GM21515 (cell line): ENCODE measurements at regions not wholly inside any gene's neighbourhood (a gene's known extent, or its start where the extent isn't known, plus 50 kb on each side); places are given as distances from the start of the nearest gene placed in this dataset.
"Not testable (repeated sequence)": the region's sequence is repeated elsewhere in the genome, so short reads cannot be mapped to it uniquely, and the experiment has no call there.

Experiments used
- ATAC-seq: cut with Tn5 transposase; IDR thresholded peaks from one replicate; pipeline ENCODE4 v1.9.1; 2021; ENCODE audit not compliant: unreplicated experiment

DNA sequence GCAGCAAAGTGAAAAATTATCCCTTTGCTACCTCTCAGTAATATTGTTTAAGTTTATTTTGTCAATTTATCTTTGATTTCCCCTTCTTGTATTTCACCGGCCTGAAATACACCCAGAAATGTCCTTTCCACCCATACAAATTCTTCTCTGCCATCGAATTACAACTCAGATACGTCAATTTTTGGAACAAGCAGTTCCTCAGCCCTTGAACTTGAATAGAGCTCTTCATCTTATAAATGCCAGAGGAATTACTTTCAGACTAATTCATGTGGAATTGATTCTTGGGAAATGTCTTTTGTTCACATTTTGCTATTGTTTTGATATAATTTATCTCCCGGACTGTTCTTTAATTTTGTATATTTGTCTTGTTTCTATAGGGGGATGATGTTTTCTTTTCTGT is 1359.3 kb upstream of the MIR17HG start:
- ATAC-seq = no peak

DNA sequence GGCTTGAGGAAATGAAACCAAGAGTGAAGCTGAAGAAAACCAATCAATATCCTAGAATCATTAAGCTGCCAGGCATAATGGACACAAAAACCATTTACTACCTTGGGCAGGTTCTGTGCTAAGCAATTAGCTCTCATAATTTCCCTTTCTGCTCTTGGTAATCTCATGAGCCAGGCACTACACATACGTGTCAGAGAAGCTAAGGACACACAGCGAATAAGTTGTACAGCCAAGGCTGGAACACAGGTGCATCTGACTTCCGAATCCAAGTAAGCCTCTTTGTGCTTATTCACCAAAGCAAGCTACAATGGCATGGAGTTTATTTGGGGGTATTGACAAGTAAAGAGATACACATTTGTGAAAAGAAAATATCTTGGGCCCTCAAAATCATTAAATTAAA is 1343.9 kb upstream of the MIR17HG start:
- no peak for ATAC-seq

DNA sequence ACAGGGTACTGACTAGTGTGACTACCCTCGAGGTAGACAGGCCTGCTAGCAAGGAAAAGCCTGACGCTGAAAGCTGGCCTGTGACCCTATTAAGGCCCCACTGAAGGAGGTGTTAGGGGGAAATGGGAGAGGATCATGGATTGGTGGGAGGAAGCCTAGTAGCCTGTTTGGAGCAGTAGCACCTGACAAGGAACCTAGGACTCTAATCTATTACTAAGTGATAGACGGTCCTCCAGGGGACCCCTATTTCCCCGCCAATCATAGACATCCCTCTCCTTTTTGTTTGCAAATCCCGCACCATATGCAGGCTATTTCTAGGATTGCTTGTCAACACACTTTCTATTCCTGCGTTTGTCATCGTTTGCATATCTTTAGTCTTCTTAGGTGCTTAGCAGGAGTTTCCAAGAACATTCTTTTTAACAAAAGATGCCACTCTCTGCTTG is 1338.8 kb upstream of the MIR17HG start:
- no peak for ATAC-seq

- no peak for ATAC-seq
Measured at GRCh38 chr13:90014038-90014437, 1333.4 kb upstream of the MIR17HG start.

GRCh38 chr13:90015565-90016507 is 1331.7 kb upstream of the MIR17HG start:
- ATAC-seq = no peak

GRCh38 chr13:90016688-90017087 is 1330.8 kb upstream of the MIR17HG start:
- ATAC-seq = no peak

- ATAC-seq = no peak
Measured at GRCh38 chr13:90020536-90021070, 1326.9 kb upstream of the MIR17HG start.

DNA sequence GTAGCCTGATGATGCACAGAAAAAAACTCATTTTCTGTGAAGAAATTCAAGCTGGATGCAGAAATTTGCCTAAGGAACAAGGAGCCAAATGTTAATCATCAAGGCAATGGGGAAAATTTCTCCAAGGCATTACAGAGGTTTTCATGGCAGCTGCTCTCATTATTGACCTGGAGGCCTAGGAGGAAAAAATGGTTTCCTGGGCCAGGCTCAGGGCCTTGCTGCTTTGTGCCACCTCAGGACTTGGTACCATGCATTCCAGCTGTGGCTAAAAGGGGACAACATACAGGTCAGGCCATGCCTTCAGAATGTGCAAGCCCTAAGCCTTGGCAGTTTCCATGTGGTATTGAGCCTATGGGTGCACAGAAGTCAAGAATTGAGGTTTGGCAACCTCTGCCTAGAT is 1320.1 kb upstream of the MIR17HG start:
- ATAC-seq = no peak

DNA sequence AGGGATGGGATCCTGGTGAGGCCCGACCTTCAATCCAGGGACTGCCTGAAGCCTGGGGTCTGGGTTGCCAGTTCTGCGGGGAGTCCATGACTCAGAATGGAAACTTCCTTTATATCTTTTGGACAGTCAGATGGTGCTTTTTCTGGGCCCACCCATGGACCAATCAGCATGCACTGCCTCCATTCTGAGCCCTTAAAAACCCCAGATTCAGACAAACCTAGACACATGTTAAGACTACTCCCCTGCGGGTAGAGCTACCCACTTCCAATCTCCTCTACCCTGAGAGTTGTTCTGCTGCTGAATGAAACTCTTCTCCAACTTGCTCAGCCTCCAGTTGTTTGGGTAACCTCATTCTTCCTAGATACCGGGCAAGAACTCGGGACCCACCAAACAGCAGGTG is 1315.2 kb upstream of the MIR17HG start:
- no peak for ATAC-seq

DNA sequence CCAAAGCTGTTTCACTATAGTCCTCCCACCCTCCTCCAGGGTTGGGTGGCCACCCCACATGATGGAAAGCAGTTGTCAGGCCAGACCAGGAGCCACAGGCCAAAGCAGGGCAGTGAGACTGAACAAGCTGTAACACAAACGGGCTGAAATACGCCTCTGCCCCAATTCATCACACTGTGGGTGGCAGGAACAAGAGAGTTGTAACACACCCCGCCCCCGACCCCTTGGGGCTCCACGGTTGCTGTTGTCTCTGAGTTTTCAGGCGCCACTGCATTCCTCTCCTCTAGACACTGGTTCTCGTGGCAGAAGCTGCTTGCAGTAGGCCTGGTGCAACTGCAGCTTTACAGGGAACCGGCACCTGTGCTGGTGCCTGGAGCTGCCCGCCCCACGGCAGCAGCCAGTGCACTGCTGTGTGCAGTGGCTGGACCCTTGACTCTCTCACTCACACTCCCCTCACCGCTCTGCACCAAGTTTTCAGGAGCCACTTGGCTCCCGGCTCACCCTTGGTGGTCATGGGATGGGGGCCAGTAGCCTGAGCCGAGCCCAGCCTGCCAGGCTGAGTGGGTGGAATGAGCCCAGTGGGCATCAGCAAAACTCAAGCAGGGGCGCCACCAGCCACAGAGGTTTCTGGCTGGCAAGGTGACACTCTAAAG is 1314.5 kb upstream of the MIR17HG start:
- no peak for ATAC-seq

DNA sequence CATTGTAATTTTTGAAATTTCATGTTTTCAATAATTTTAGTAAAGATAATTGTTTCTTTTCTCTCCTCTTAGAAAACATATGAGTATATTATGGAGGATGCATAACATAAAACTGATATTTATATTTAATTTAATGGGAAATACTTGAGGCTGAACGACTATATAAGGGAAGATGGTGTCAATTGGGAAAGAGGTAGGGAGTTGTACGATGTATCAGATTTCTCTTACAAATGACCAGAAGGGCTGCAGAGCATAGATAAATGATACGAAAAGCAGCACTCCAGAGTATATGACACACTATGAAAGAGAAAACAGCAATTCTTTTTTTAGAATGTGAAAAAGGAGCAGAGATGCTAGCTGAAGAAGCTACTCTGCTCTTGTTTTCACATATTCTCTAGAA is 1308.0 kb upstream of the MIR17HG start:
- ATAC-seq = no peak

GRCh38 chr13:90047600-90047999 is 1299.9 kb upstream of the MIR17HG start:
- no peak for ATAC-seq

- ATAC-seq = no peak
Measured at GRCh38 chr13:90049989-90050671, 1297.4 kb upstream of the MIR17HG start.

DNA sequence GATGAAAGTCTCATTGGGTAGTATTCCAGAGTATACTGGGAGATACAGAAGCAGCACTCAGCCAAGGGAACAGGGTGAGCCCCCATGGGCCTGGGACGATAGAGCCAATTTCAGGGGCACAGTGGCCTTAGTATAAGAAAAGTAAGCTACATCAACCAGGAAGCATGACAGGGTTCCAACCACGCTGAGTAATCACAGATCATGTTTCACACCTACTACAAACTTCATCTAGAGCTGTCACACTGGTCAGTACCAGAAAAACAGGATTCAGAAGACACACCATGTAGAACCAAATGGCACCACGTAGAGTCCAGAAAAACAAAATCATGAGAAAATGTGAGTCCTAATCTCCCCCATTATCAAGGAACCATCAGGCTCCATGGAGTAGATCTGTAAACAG is 1292.4 kb upstream of the MIR17HG start:
- no peak for ATAC-seq

- no peak for ATAC-seq
Measured at GRCh38 chr13:90055760-90056159, 1291.7 kb upstream of the MIR17HG start.

DNA sequence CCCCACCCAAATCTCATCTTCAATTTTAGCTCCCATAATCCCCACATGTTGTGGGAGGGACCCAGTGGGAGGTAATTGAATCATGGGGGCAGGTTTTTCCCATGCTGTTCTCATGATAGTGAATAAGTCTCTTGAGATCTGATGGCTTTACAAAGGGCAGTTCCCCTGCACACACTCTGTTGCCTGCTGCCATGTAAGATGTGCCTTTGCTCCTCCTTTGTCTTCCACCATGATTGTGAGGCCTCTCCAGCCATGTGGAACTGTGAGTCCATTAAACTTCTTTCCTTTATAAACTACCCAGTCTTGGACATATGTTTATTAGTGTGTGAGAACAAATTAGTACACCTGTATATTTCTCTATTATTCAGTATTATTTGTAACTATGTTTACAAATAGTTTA is 1283.3 kb upstream of the MIR17HG start:
- not testable (repeated sequence) for ATAC-seq

- no peak for ATAC-seq
Measured at GRCh38 chr13:90068658-90069057, 1278.8 kb upstream of the MIR17HG start.

- ATAC-seq = no peak
Measured at GRCh38 chr13:90070362-90070761, 1277.1 kb upstream of the MIR17HG start.

GRCh38 chr13:90070837-90071525 is 1276.5 kb upstream of the MIR17HG start:
- ATAC-seq = no peak

GRCh38 chr13:90084684-90085290 is 1262.7 kb upstream of the MIR17HG start:
- no peak for ATAC-seq
